NOMO-1 treated with dmso at 0.1 percent for 144 hours (cell line): ENCODE measurements at regions not wholly inside any gene's neighbourhood (a gene's known extent, or its start where the extent isn't known, plus 50 kb on each side); places are given as distances from the start of the nearest gene placed in this dataset.
A peak's percentile ranks its signal among the peaks of the same experiment; 100 is the strongest.

Experiments used
- DNase-seq: peaks from one replicate; lab custom pipeline; 2025; ENCODE audit not compliant: unreplicated experiment; lab: John Stamatoyannopoulos, UW

GRCh38 chr17:77390870-77391269 lies 250.1 kb downstream of the SEC14L1 start:
- DNase-seq, result no peak

- no peak for DNase-seq
Measured at GRCh38 chr17:77391668-77392375, 251.1 kb downstream of the SEC14L1 start.

- DNase-seq, result no peak
Measured at GRCh38 chr17:77392376-77393273, 251.9 kb downstream of the SEC14L1 start.

GRCh38 chr17:77393274-77393600 lies 252.5 kb downstream of the SEC14L1 start:
- DNase-seq, result no peak

- DNase-seq, result no peak
Measured at GRCh38 chr17:77393867-77394539, 253.2 kb downstream of the SEC14L1 start.

- DNase-seq, result no peak
Measured at GRCh38 chr17:77394540-77395295, 253.9 kb downstream of the SEC14L1 start.

DNA sequence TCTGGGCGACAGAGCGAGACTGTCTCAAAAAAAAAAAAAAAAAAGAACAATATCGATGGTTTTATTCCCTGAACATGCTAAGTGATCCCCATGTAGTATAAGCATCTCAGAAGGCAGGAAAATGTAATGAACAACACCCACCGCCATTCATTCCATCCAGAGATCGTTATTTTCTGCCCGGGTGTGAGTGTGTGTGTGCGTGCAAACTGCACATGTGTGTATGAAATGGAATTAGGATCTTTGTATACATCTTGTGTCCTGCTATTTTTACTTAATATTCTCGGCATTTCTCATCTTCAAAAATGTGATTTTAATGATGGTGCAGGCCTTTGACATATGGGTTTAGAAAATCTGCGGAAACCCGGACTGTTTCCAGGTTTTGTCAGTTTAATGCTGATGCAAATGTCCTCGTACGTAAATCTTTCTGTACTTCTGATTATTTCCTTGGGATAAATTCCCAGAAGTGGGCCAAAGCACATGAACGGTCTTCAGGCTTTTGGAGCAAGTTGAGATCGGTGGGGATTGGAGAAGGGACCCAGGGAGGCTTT lies 254.8 kb downstream of the SEC14L1 start:
- no peak for DNase-seq

- DNase-seq, result no peak
Measured at GRCh38 chr17:77396610-77397009, 255.8 kb downstream of the SEC14L1 start.

- no peak for DNase-seq
Measured at GRCh38 chr17:77398274-77398673, 257.5 kb downstream of the SEC14L1 start.

- no peak for DNase-seq
Measured at GRCh38 chr17:77399319-77399957, 258.7 kb downstream of the SEC14L1 start.

GRCh38 chr17:77400445-77400870 lies 259.7 kb downstream of the SEC14L1 start:
- peak; percentile 26 for DNase-seq

DNA sequence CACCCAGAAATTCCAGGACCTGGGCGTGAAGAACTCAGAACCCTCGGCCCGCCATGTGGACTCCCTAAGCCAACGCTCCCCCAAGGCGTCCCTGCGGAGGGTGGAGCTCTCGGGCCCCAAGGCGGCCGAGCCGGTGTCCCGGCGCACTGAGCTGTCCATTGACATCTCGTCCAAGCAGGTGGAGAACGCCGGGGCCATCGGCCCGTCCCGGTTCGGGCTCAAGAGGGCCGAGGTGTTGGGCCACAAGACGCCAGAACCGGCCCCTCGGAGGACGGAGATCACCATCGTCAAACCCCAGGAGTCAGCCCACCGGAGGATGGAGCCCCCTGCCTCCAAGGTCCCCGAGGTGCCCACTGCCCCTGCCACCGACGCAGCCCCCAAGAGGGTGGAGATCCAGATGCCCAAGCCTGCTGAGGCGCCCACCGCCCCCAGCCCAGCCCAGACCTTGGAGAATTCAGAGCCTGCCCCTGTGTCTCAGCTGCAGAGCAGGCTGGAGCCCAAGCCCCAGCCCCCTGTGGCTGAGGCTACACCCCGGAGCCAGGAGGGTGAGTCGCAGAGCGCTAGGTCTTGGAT lies 261.5 kb downstream of the SEC14L1 start:
- DNase-seq, result no peak

- DNase-seq, result no peak
Measured at GRCh38 chr17:77403854-77404253, 263.1 kb downstream of the SEC14L1 start.

DNA sequence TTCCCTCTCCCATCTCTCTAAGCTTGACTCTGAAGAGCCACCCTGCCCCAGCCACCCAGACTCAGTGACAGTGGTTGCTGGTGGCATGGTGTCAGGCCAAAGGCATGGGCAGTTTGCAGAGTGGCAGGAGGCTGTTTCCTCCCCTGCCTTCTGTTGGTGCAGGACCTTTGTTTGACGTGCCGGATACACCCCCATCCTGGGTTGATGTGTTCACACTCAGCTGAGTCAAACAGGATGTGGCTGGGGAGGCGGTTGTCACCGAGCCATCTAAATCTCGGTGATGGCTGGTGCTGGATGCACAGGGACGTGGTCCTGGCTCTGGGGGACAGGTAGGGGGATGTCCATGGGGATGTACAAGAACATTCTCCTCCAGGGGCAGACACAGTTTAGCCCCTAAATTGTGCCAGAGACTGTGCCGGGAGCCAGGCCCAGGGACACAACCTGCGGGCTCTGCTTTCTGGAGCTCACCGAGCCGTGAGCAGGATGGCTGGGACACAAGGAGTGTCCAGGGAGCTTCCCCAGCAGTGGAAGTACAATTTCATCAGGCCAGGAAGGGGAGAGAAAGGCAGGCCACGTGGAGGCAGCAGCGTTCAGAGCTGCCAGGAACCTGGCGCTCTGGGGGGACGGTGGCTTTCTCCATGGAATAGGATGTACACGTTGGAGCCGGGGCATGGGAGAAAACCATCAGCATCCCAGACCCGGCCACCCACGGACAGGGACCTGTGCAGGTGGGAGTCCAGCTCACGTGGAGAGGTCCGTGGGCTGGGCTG lies 264.2 kb downstream of the SEC14L1 start:
- DNase-seq, result peak; percentile 57

DNA sequence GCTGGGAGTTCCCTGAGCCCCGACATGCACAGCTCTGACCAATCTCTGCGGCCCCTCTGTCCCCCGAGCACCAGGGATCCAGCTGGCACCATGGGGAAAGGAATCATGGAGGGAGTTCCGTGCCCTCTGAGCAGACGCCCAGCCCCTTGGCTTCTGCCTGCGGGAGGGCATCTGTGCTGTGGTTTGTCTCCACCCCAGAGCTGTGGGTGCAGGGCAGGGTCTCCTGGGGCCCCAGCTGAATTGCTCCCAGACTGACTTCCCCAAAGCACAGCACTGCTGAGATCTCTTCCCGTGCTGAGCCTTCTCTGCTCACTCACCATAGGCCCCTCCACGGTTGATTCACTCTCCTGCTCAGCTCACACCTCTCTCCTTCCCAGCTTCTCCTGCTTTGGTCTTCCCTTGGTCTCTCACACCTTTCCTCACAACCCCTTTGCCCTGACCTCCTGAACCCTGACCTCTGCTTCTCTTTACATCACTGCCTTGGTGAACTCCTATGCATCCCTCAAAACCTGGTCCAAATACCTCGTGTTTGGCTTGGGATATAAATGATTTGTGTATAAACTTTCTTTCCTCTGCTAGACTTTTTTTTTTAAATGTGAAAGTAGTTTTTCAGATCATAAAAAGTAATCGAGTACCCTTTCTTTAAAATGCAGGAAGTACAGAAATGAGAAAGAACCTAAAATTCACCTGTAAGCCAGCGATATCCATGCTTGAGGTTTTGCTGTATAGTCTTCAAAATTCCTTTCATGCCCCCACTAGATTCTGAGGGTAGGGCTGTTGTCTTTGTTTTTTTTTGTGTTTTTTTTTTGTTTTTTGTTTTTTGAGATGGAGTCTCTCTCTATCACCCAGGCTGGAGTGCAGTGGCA lies 265.3 kb downstream of the SEC14L1 start:
- peak; percentile 34 for DNase-seq

- no peak for DNase-seq
Measured at GRCh38 chr17:77407321-77408277, 266.8 kb downstream of the SEC14L1 start.

- DNase-seq, result no peak
Measured at GRCh38 chr17:77408284-77408683, 267.5 kb downstream of the SEC14L1 start.
